ENCODE measurements at regions not wholly inside any gene's neighbourhood (a gene's known extent, or its start where the extent isn't known, plus 50 kb on each side); places are given as distances from the start of the nearest gene placed in this dataset.

DNA sequence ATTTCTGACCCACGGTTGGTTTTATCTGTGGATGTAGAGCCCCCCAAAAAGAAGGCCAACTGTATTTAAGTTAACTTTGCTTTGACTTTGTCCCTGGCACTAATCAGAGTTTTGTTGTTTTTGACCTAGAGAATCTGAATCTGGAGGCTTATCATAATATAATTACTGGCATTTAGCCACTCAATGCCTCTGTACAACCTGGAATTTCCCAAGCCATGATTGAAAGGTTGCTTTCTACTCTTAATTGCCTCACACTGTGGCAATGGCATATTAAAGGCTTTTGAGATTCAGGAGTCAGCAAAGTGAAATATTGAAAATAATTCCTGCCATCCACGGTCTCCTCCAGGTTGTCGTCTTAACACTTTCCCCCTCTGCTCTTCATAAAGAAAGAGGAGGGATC lies 205.2 kb upstream of the GHITM start:
- no peak for DNase-seq (ENCODE audit: low read depth in 2 of 2)

DNA sequence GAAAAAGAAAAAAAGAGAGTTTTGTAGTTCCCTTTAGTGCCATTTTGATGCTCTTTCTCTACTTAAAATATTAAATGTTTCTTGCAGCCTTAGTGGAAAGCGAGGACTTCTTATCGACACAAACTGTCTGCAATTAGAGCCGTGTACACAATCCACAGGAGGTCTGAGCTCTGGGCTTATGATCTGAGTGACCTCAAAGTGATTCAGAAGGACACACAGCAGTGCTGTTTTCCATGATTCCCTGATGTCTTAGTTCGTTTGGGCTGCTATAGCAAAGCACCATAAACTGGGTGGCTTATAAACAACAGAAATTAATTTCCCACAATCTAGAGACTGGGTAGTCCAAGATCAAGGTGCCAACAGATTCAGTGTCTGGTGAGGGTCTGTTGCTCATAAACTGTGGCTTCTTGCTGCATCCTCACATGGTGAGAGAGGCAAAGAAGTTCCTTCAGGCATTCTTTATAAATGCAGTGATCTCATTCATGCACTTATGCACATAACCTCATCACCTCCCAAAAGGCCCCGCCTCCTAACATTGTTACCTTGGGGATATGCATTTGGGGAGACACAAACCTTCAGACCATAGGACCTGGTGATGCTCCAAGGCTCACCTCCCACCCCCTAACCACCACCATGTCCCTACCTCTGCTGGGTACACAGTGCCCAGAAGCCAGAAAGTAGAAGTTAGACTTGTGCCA lies 204.5 kb upstream of the GHITM start:
- no peak for DNase-seq (ENCODE audit: low read depth in 2 of 2)

GRCh38 chr10:83935339-83935736 lies 204.0 kb upstream of the GHITM start:
- DNase-seq (ENCODE audit: low read depth in 2 of 2), result no peak

DNA sequence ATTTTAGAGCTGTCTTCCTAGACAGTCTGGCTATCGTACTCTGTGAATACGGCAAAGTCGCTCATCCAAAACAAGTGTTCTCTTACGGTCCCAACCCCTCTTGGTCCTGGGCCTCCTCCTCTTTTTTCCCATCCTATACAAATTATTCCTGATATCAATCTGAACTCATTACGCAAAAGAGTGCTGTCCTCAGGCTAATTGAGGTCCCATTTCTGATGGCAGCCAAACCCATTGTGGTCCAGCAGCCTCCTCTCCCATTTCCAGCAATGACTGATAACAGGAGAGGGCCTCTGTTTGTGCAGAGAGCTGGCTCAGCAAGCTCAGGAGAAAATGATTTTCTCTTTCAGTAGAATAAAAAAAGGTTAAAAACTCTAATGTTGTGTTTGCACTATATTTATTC lies 203.4 kb upstream of the GHITM start:
- no peak for DNase-seq (ENCODE audit: low read depth in 2 of 2)

- no peak for DNase-seq (ENCODE audit: low read depth in 2 of 2)
Measured at GRCh38 chr10:83937161-83937560, 202.1 kb upstream of the GHITM start.

GRCh38 chr10:83937826-83938225 lies 201.5 kb upstream of the GHITM start:
- no peak for DNase-seq (ENCODE audit: low read depth in 2 of 2)

DNA sequence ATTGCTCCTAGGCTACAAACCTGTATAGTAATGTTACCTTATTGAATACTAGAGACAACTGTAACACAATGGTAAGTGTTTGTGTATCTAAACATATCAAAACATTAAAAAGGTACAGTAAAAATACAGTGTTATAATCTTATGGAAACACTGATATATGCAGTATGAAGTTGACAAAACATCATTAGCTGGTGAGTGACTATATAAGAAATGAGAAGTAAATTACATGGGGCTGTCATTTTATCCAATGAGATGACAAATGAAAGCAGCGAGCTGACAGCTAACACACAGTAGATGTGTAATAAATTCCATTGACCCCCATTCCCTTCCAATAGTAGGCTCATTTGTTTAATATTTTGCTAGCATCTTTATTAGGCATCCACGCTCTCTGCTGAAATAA lies 198.1 kb upstream of the GHITM start:
- no peak for DNase-seq (ENCODE audit: low read depth in 2 of 2)

- no peak for DNase-seq (ENCODE audit: low read depth in 2 of 2)
Measured at GRCh38 chr10:83942410-83942809, 196.9 kb upstream of the GHITM start.

DNA sequence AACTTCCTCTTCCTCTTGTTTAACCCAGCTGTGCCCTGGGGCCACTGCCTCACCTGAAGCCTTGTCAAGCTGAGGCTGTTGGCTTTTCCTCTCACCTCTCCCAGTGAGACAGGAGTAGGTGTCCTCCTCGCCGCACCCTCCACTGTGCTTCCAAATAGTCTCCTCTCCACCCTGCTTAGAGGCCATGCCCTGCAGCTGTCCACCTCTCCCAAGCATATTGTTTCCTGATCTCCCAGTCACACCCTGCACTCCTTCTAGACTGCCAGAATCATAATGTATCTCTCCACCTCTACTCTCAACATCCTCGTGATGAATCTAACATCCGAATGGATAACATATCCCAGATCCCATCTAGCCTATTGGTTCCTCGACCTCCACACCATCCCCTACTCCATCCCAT lies 196.3 kb upstream of the GHITM start:
- DNase-seq (ENCODE audit: low read depth in 2 of 2), result no peak

DNA sequence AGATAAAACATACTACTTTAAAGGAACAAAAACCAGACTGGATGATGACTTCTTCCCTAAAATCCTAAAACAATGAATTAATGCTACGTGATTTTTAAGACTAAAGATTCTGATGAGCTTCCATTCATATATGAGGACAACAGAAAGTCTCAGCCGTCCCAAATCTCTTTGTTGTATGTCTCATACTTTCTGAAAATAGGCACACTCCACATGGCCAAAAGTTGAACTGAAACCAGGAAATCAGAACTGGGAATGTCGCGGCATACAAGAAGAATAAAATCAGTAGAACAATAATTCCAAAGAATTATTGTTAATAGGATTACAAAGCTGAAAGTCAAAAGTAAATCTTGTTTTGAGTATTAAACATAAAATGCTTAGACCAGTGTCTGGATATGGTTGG lies 195.4 kb upstream of the GHITM start:
- no peak for DNase-seq (ENCODE audit: low read depth in 2 of 2)

- DNase-seq (ENCODE audit: low read depth in 2 of 2), result no peak
Measured at GRCh38 chr10:83945982-83946718, 193.2 kb upstream of the GHITM start.

DNA sequence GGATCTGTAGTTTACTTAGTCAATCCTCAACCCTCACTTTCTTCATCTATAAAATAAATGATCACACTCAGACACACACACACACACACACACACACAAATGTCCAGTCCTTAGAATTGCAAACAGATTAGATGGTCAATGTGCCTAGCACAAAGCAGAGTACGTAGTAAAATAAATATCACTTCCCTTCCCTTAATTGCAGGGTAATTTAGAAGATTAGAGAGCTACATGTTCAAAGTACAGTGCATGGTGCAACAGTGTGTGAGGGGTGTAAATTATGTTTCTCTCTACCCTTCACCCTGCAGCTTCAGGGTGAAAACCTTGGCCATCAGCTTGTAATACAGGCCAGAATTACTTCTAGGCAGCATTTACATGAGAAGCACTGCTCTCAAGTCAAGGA lies 187.0 kb upstream of the GHITM start:
- no peak for DNase-seq (ENCODE audit: low read depth in 2 of 2)

- no peak for DNase-seq (ENCODE audit: low read depth in 2 of 2)
Measured at GRCh38 chr10:83953589-83953988, 185.7 kb upstream of the GHITM start.

- DNase-seq (ENCODE audit: low read depth in 2 of 2), result no peak
Measured at GRCh38 chr10:83954193-83954799, 185.0 kb upstream of the GHITM start.

- DNase-seq (ENCODE audit: low read depth in 2 of 2), result no peak
Measured at GRCh38 chr10:83955406-83955805, 183.9 kb upstream of the GHITM start.

DNA sequence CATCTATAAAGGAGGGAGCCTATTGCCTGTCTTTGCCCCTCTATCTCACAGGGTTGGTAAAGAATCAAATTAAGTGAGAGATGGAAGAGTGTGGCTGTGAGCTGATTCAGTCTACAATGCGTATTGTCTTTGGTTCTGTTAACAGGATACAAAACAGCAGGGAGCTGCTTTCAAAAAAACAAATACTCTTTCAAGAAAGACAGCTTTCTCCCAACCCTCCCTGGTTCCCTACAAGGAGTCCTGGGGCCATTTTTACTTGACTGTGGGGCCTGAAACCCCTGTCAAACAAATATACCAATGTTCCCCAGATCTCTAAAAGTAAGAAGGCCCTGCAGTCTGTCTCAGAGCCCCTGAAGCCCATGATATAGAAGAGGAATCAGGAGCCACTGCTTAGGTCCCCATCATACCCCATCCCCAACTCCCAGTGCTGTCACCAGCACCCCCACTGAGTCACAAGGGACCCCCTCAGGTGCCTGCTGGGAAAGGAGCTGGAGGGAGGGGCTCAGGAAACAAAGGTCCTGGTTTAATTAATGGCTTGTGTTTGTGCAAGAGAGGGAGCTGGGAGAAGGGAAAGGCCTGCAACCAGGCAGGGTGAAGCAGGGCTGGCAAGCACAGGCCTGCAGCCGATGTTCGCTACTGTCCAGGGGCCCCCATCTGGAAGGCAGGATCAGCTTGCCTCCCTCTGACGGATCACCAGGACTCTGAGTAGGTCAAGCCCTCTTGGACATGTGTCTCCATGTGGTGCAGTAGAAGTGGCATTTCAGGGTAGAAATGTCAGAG lies 182.0 kb upstream of the GHITM start:
- DNase-seq (ENCODE audit: low read depth in 2 of 2), result no peak

GRCh38 chr10:83959328-83959727 lies 180.0 kb upstream of the GHITM start:
- DNase-seq (ENCODE audit: low read depth in 2 of 2), result no peak

- no peak for DNase-seq (ENCODE audit: low read depth in 2 of 2)
Measured at GRCh38 chr10:83960125-83960524, 179.2 kb upstream of the GHITM start.

DNA sequence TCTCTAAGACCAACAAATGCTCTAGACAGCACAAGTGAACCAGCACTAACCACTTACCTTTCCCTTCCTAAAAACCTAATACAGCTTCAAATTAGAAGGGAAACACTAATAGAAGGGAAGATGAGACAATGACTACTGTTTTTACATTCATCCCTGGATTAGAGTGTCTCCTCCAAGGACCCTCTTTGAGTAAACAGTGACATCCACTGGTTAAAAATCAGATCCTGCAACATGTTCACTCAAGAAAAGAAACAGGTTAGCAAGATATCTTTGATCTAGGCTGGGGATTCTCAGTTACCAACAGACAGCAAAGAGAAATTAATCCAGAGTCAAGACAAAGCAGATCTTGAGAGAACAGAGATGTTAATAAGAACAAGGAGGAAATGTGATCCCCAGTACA lies 177.7 kb upstream of the GHITM start:
- no peak for DNase-seq (ENCODE audit: low read depth in 2 of 2)

DNA sequence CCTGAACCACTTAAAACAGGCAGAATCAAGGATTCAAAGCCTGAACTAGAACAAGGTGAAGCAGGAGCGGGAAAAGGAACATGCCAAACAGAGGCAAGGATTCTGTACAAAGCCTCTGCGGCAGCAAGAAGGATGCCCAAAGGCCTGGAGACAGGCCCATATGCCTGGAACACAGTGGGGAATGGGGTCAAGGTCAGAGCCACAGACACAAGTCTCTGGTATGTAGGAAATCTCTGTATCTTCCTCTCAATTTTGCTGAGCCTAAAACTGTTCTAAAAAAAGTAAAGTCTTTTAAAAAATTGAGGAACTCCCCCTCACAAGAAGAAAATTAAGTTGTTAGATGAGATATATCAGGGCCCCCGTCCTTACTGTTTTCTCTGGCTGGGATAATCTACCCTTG lies 175.9 kb upstream of the GHITM start:
- DNase-seq (ENCODE audit: low read depth in 2 of 2), result no peak

- DNase-seq (ENCODE audit: low read depth in 2 of 2), result no peak
Measured at GRCh38 chr10:83965473-83965872, 173.8 kb upstream of the GHITM start.

GRCh38 chr10:83968052-83968451 lies 171.3 kb upstream of the GHITM start:
- no peak for DNase-seq (ENCODE audit: low read depth in 2 of 2)

Measured in dermis microvascular lymphatic vessel endothelial cell (primary cell).